GM19395 (cell line): ENCODE measurements at regions not wholly inside any gene's neighbourhood (a gene's known extent, or its start where the extent isn't known, plus 50 kb on each side); places are given as distances from the start of the nearest gene placed in this dataset.
"Not testable (repeated sequence)": the region's sequence is repeated elsewhere in the genome, so short reads cannot be mapped to it uniquely, and the experiment has no call there.

Source experiments
- ATAC-seq: cut with Tn5 transposase; IDR thresholded peaks from one replicate; pipeline ENCODE4 v1.9.1; 2021; ENCODE audit warnings: mild to moderate bottlenecking, moderate library complexity; ENCODE audit not compliant: unreplicated experiment

DNA sequence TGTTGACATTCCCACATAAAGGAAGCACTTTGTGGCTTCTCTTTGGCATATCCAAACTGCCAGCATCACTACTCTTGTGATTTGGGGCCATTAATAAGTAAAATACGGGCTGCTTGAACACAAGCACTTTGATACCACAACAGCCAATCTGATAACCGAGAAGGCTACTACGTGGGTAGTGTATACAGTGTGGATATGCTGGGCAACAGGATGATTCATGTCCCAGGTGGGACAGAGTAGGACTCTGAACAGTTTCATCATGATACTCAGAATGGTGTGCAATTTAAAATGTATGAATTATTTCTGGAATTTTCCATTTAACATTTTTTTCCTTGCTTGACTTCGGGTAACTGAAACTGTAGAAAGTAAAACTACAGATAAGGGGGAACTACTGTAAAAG, 225.0 kb upstream of the DDHD1 start:
- ATAC-seq: no peak

- ATAC-seq: no peak
These were observed 222.9 kb upstream of the DDHD1 start for GRCh38 chr14:53376064-53376463.

- no peak for ATAC-seq
These were observed 222.5 kb upstream of the DDHD1 start for GRCh38 chr14:53375599-53375998.

DNA sequence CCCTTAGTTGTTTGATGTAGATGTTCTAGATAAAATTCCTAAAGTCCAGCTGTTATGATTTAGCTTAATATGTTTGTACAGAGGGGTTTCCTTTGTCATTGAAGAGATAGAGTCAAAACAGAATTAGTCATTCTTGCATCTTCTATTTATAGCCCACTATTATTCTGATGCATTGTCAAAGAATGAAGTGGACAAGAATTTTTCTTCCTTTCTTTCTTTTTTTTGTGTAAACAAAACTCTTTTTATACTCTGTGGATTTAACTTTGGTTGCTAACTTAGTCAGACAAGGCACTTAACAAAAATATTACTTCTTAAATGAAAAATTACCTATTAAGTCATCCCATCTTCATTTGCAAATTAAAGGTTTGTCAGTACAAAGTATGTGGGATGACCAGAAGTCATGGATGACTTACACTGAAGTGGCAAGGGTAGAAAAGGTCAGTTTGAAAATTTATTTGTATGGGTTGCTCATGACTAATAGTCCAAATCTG, 215.6 kb upstream of the DDHD1 start:
- no peak for ATAC-seq

DNA sequence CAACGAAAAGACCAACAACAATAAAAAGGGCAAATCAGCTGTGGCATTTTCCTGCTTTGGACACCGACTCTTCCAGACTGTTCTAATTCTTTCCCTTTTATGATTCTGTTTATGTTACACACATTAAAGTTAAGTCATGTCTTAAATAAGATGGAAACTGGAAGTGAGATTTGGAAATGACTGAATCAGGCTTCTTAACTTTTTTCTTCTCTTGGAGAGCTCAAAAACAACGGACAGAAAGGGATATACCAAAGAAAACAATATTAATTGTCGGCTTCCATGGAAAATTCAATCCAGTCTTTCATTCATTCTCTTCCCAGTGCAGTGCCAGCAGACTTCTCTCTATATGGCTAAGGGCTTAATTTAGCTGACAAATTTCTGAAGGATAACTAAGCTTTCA, 214.9 kb upstream of the DDHD1 start:
- no peak for ATAC-seq

DNA sequence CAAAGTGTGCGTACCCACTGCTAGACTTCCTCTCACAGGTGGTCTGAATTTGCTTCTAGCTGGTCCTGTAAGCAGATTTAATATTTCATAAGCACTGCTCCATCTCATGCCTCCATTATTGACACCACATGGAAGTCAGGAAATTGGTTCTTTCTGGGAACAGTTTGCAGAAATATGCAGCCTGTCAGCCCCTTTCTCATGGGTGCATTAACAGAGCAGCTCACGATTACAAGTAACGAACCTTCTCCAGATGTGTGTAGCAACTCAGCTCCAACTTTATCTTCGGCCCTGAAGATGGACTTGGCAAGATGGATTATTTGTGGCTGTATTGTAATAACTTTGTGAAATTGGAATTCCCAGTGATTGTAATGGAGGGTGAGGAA, 214.5 kb upstream of the DDHD1 start:
- no peak for ATAC-seq

- no peak for ATAC-seq
These were observed 212.5 kb upstream of the DDHD1 start for GRCh38 chr14:53365486-53366130.

GRCh38 chr14:53362916-53363315, 209.8 kb upstream of the DDHD1 start:
- not testable (repeated sequence) for ATAC-seq

GRCh38 chr14:53360829-53361228, 207.7 kb upstream of the DDHD1 start:
- ATAC-seq: no peak

GRCh38 chr14:53358166-53358565, 205.0 kb upstream of the DDHD1 start:
- no peak for ATAC-seq

DNA sequence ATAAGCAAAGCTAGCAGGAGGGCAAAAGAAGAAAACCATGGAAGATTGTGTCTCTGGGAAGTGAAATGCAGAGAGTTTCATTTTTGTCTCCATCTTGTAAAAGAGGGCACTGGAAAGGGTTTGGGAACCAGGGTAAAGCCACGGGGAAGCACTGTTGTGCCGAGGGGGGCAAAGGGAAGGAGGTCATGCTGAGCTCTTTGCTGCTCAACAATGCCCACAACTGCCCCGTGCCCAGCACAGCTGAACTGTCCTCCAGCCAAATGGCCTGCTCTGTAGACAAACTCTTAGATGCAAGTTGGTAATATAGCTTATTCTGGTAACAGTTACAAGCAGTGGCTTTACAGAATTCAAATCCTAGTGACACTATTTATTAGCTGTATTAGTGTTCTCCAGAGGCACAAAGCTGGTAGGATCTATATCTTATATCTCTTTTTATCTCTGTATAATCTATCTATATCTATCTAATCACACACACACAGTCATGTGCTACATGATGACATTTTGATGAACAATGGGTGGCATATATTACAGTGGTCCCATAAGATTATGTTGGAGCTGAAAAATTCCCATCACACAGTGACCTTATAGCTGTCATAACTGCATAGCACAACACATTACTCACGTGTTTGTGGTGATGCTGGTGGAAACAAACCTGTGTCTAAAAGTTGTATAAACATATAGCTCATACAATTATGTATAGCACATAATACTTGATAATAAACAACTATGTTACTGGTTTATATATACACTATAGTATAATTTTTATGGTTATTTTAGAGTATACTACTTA, 203.4 kb upstream of the DDHD1 start:
- ATAC-seq: no peak

GRCh38 chr14:53355581-53356112, 202.5 kb upstream of the DDHD1 start:
- ATAC-seq: no peak

DNA sequence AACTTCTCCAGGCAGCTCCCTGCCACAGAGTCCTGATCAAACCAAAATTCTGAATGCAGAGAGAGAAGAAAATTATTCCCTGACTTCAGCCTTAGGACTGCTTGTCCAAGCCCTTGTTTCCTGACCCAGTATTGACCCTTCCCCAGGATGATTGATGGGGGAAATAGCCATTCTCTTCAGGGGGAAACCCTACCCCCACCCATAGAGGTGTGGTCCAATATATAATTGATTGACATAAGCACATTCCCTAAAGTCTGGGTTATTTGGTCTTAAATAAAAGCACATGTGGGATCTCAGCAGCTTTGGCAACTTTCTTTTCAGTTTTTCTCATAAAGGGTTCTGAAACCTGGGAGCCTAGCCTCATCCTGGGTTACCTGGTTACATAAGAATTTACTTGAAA, 201.2 kb upstream of the DDHD1 start:
- no peak for ATAC-seq

- no peak for ATAC-seq
These were observed 197.7 kb upstream of the DDHD1 start for GRCh38 chr14:53350866-53351265.

GRCh38 chr14:53350429-53350828, 197.3 kb upstream of the DDHD1 start:
- ATAC-seq: no peak

DNA sequence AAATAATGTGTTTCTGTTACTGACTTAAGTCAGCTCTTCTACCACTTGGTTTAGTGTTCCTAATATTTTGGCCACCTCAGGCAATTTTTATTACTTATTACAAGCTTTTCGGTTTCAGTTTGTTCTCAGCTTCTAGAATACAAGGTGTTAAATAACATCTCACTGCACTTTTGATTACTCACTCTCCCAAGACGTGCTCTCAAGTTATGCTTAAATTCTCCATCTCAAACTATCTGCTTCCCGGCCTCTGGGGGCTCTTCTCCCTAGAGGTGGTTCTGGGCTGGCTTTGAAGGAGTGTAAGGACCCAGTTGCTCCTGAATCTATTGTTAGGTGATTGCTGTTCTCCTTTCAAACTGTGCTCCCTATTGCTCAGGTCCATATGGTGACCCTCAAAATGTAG, 193.9 kb upstream of the DDHD1 start:
- no peak for ATAC-seq

DNA sequence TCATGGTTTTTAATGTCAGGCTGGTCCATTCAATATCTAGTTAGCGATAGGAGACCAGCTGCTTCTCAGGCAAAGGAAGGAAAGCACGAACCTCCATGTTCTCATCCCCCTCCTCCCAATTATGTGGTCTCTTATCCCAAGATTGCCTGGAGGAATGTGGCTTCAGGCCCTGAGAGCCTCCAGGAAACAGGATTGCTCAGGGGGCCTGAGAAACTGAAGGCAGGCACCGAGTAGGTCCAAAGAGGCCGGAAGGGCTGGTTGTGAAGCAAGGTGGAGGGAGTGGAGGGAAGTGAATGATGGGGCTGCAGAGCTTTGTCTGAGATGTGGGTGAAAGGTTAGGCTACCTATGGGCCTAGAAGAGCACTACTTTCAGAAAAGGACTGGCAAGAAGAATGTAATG, 188.2 kb upstream of the DDHD1 start:
- ATAC-seq: no peak

DNA sequence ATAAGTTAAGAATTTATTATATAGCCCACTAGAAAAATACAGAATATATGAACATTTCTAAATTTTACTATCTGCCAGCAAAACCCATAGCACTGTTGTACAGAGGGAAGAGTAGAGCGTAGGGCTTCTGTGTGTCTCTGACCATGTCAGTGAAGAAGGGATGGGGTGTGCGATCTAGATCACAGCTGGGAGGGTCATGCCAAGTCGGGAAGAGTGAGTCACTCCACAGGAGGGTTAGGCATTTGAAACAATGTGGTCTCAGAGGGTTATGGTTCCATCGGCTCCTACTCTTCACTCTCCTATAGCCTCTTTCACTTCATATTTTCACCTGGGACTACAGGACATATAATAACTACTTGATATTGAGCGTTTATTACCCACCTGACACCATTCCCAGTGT, 185.1 kb upstream of the DDHD1 start:
- no peak for ATAC-seq

DNA sequence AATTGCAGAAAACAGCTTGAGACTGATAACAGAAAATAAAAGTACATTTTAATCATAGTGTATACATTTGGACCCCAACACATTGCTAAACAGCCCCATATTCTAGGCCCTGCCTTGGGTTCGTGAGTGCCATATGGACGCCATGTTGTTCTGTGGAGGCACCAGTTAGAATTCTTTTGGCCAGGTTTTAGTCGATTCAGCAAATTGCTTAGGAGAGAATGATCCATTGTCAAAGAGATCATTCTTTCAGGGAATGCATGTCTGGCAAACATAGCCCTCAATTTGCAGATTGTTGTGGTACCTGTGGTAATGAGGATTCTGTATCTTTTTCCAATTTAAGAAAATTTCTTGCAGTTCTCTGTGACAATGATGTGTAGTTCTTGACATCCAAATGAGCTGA, 183.6 kb upstream of the DDHD1 start:
- no peak for ATAC-seq

- ATAC-seq: no peak
These were observed 180.7 kb upstream of the DDHD1 start for GRCh38 chr14:53333809-53334208.

- no peak for ATAC-seq
These were observed 178.8 kb upstream of the DDHD1 start for GRCh38 chr14:53331921-53332320.

DNA sequence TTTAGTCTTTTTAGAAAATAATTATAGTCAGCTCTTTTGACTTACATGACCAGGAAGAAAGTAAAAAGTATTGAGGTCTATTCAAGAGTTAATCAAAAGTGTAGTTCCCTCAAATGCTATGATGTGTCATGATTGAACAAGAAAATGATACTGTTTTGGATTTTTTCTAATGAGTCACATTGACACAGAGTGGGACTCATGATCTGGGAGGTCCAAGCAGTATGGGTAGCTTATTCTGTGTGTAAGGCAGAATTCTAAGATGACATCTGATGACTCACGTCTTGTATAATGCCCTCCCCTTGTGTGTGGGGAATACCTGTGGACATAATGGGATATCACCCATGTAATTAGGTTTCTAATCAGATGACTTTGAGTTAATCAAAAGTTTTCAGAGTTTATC, 178.1 kb upstream of the DDHD1 start:
- ATAC-seq: no peak
